MM.1S (cell line): ENCODE measurements at regions not wholly inside any gene's neighbourhood (a gene's known extent, or its start where the extent isn't known, plus 50 kb on each side); places are given as distances from the start of the nearest gene placed in this dataset.

Experiments
- DNase-seq: peaks from one replicate; pipeline ENCODE4 v3.0.0-alpha.2; 2015
- H2AFZ ChIP-seq: fragments of 300-600 bp; sonication (generic); 2 replicates; pipeline ENCODE4 v1.6.0; 2016; ENCODE audit warnings: antibody characterized with exemption, low read length
- H3F3A ChIP-seq: fragments of 300-600 bp; sonication (generic); 2 replicates; pipeline ENCODE4 v1.6.1; 2016; ENCODE audit warnings: mild to moderate bottlenecking, antibody characterized with exemption, low read length, moderate library complexity, mixed read lengths; ENCODE audit not compliant: insufficient read depth
- H3K27ac ChIP-seq: fragments of 300-600 bp; sonication (generic); 2 replicates; pipeline ENCODE4 v1.5.1; 2016; ENCODE audit warnings: mild to moderate bottlenecking, low read length
- H3K27me3 ChIP-seq: fragments of 300-600 bp; sonication (generic); replicated peaks from 2 replicates; pipeline ENCODE4 v1.6.0; 2016; ENCODE audit warnings: low read length; ENCODE audit not compliant: insufficient read depth
- H3K36me3 ChIP-seq: fragments of 300-600 bp; sonication (generic); replicated peaks from 2 replicates; pipeline ENCODE4 v1.6.1; 2016; ENCODE audit warnings: mild to moderate bottlenecking, low read length, mixed read lengths; ENCODE audit not compliant: insufficient read depth
- H3K4me1 ChIP-seq: fragments of 300-600 bp; sonication (generic); 2 replicates; pipeline ENCODE4 v1.6.1; 2016; ENCODE audit warnings: low read length, mixed read lengths
- H3K4me2 ChIP-seq: fragments of 300-600 bp; sonication (generic); 2 replicates; pipeline ENCODE4 v1.6.0; 2016; ENCODE audit warnings: low read depth, low read length
- H3K4me3 ChIP-seq: fragments of 300-600 bp; sonication (generic); 2 replicates; pipeline ENCODE4 v1.5.1; 2016; ENCODE audit warnings: low read length, mixed read lengths
- H3K79me2 ChIP-seq: fragments of 300-600 bp; sonication (generic); 2 replicates; pipeline ENCODE4 v1.6.1; 2016; ENCODE audit warnings: mixed run types, low read length, mixed read lengths
- H3K9ac ChIP-seq: fragments of 300-600 bp; sonication (generic); 2 replicates; pipeline ENCODE4 v1.6.1; 2016; ENCODE audit warnings: low read length, mixed read lengths
- H3K9me2 ChIP-seq: fragments of 300-600 bp; sonication (generic); replicated peaks from 2 replicates; pipeline ENCODE4 v1.6.1; 2016; ENCODE audit warnings: mild to moderate bottlenecking, low read length, mixed read lengths; ENCODE audit not compliant: insufficient read depth
- H3K9me3 ChIP-seq: fragments of 300-600 bp; sonication (generic); replicated peaks from 2 replicates; pipeline ENCODE4 v1.6.1; 2016; ENCODE audit warnings: mild to moderate bottlenecking, low read length, mixed read lengths; ENCODE audit not compliant: insufficient read depth
- H4K20me1 ChIP-seq: fragments of 300-600 bp; sonication (generic); 2 replicates; pipeline ENCODE4 v1.6.1; 2016; ENCODE audit warnings: mild to moderate bottlenecking, low read length, moderate library complexity, mixed read lengths; ENCODE audit not compliant: insufficient read depth
- EZH2 ChIP-seq: fragments of 300-600 bp; sonication (generic); optimal IDR thresholded peaks from 2 replicates; pipeline ENCODE3; 2017; ENCODE audit warnings: low read depth, mild to moderate bottlenecking, antibody characterized with exemption, low read length, mixed read lengths
- EZH2phosphoT487 ChIP-seq: fragments of 300-600 bp; sonication (generic); IDR thresholded peaks from 2 replicates; pipeline ENCODE4 v1.6.1; 2018; ENCODE audit warnings: antibody characterized with exemption, low read length
- TF ChIP-seq, protein P1 (sequence below): fragments of 300-600 bp; sonication (generic); IDR thresholded peaks from 2 replicates; pipeline ENCODE4 v1.5.1; 2016; ENCODE audit warnings: antibody characterized with exemption, low read length, mixed read lengths

DNA sequence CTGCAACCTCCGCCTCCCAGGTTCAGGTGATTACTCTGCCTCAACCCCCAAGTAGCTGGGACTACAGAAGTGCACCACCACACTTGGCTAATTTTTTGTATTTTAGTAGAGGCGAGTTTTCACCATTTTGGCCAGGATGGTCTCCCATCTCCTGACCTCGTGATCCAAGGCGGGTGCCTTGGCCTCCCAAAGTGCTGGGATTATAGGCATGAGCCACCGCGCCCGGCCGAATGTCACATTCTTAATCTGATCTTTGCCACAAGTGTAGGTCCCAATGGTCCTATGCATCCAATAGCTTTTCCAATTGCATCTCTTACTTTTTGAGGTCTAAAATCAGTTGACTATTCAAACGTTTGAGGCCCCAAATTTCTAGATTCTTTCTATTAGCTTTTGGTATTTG lies 676.0 kb downstream of the SLC16A7 start:
- TF ChIP-seq, protein P1, sequence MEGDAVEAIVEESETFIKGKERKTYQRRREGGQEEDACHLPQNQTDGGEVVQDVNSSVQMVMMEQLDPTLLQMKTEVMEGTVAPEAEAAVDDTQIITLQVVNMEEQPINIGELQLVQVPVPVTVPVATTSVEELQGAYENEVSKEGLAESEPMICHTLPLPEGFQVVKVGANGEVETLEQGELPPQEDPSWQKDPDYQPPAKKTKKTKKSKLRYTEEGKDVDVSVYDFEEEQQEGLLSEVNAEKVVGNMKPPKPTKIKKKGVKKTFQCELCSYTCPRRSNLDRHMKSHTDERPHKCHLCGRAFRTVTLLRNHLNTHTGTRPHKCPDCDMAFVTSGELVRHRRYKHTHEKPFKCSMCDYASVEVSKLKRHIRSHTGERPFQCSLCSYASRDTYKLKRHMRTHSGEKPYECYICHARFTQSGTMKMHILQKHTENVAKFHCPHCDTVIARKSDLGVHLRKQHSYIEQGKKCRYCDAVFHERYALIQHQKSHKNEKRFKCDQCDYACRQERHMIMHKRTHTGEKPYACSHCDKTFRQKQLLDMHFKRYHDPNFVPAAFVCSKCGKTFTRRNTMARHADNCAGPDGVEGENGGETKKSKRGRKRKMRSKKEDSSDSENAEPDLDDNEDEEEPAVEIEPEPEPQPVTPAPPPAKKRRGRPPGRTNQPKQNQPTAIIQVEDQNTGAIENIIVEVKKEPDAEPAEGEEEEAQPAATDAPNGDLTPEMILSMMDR: no peak
- no peak for TF ChIP-seq EZH2phosphoT487
- TF ChIP-seq EZH2: no peak

DNA sequence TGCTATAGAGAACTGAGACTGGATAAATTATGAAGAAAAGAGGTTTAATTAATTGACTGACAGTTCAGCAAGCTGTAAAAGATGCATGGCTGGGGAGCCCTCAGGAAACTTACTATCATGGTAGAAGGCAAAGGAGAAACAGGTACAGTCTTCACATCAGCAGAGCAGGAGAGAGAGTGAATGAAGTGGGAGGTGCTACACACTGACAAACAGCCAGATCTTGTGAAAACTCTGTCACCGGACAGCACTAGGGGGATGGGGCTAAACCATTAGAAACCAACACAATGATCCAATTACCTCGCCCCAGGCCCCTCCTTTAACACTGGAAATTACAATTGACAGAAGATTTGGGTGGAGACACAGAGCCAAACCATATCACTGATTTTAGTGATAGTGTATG lies 682.4 kb downstream of the SLC16A7 start:
- TF ChIP-seq EZH2: no peak
- TF ChIP-seq, protein P1: no peak
- TF ChIP-seq EZH2phosphoT487: no peak
- Histone ChIP-seq H3K9ac (no peak overlapping the region), H2AFZ (no peak overlapping the region), H3K4me3 (no peak overlapping the region), H3K27me3 (no peaks in the 10 kb centered on the region), H3K9me3 (no peaks in the 10 kb centered on the region), H3K4me1 (no peaks in the 10 kb centered on the region), H3K36me3 (no peaks in the 10 kb centered on the region), H3K27ac (no peak overlapping the region), H3K4me2 (no peak overlapping the region), H3K79me2 (no peaks in the 10 kb centered on the region), H3K9me2 (no peaks in the 10 kb centered on the region), H4K20me1 (no peaks in the 10 kb centered on the region), H3F3A (no peaks in the 10 kb centered on the region)
- no peak for DNase-seq

More for the DNA sequence above, 676.0 kb downstream of the SLC16A7 start:
- Histone ChIP-seq H3K9me3 (no peaks in the 10 kb centered on the region), H3K27me3 (no peaks in the 10 kb centered on the region), H3K36me3 (no peaks in the 10 kb centered on the region), H3K4me2 (no peak overlapping the region), H3K27ac (no peak overlapping the region), H4K20me1 (no peaks in the 10 kb centered on the region), H3K9ac (no peak overlapping the region), H2AFZ (no peak overlapping the region), H3K9me2 (no peaks in the 10 kb centered on the region), H3F3A (no peaks in the 10 kb centered on the region), H3K4me1 (no peaks in the 10 kb centered on the region), H3K4me3 (no peak overlapping the region), H3K79me2 (no peaks in the 10 kb centered on the region)
- no peak for DNase-seq

DNA sequence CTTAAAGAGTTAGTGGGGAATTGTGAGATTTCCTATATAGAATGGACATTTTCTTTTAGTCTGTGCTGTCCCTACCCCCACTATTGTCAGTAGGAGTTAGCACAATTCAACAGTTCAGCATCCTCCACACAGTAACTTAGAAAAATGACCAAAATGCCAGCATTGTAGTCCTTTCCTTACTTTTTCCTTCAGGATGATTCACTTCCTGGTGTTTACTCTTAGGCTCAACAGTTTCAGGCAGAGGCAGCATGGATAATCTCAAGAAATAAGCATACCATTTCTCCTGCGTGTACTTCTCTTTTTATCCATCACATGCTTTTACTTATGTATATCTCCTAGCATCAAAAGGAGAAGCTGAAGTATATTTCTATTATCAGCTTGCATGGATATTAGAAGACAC lies 683.4 kb downstream of the SLC16A7 start:
- no peak overlapping the region for H3K9ac ChIP-seq
- no peaks in the 10 kb centered on the region for H3K36me3 ChIP-seq
- no peak for DNase-seq
- H3K4me2 ChIP-seq: no peak overlapping the region
- no peaks in the 10 kb centered on the region for H3K79me2 ChIP-seq
- no peaks in the 10 kb centered on the region for H3F3A ChIP-seq
- H3K4me3 ChIP-seq: no peak overlapping the region
- H3K9me3 ChIP-seq: no peaks in the 10 kb centered on the region
- no peak overlapping the region for H3K27ac ChIP-seq
- H3K27me3 ChIP-seq: no peaks in the 10 kb centered on the region
- H4K20me1 ChIP-seq: no peaks in the 10 kb centered on the region
- H2AFZ ChIP-seq: no peak overlapping the region
- TF ChIP-seq EZH2 (no peak), EZH2phosphoT487 (no peak)
- TF ChIP-seq, protein P1: no peak
- no peaks in the 10 kb centered on the region for H3K9me2 ChIP-seq
- H3K4me1 ChIP-seq: no peaks in the 10 kb centered on the region
